ENCODE measurements at regions not wholly inside any gene's neighbourhood (a gene's known extent, or its start where the extent isn't known, plus 50 kb on each side); places are given as distances from the start of the nearest gene placed in this dataset.
A peak's percentile ranks its signal among the peaks of the same experiment; 100 is the strongest.
"Not testable (repeated sequence)": the region's sequence is repeated elsewhere in the genome, so short reads cannot be mapped to it uniquely, and the experiment has no call there.

- Histone ChIP-seq H3K36me3 (ENCODE audit: control insufficient read depth in 2 of 2, insufficient read depth in 2 of 2, low read length in 1 of 2) (no peaks in the 10 kb centered on the region), H3K79me2 (ENCODE audit: control insufficient read depth, insufficient read depth, low read length) (no peaks in the 10 kb centered on the region), H3K27ac (ENCODE audit: control insufficient read depth, insufficient read depth) (no peak overlapping the region), H3K4me2 (ENCODE audit: control insufficient read depth, insufficient read depth) (no peak overlapping the region), H3K4me1 (ENCODE audit: control insufficient read depth, insufficient read depth, low read length) (no peaks in the 10 kb centered on the region), H2AFZ (ENCODE audit: control insufficient read depth, low read depth, low read length) (no peak overlapping the region), H3K4me3 (no peak overlapping the region), H4K20me1 (ENCODE audit: control insufficient read depth, insufficient read depth) (no peaks in the 10 kb centered on the region), H3K9ac (ENCODE audit: control insufficient read depth, insufficient read depth, low read length) (no peak overlapping the region), H3K9me3 (replicated peaks; ENCODE audit: control insufficient read depth, insufficient read depth, low read length) (no peaks in the 10 kb centered on the region), H3K27me3 (replicated peaks in 1 of 2; ENCODE audit: control insufficient read depth in 2 of 2, insufficient read depth in 2 of 2, low read length in 1 of 2) (no peaks in the 10 kb centered on the region)
- ATAC-seq: no peak
- no peak for TF ChIP-seq TCF3 (IDR thresholded peaks at IDR 0.05; ENCODE audit: borderline replicate concordance, insufficient read depth, low read depth, low read length)
- no peak for TF ChIP-seq CHD4 (IDR thresholded peaks at IDR 0.05)
- TF ChIP-seq CREB1 (IDR thresholded peaks at IDR 0.05; ENCODE audit: low read depth): no peak
- TF ChIP-seq MTA3 (IDR thresholded peaks at IDR 0.05; ENCODE audit: borderline replicate concordance, low read length): no peak
- TF ChIP-seq NFIC (IDR thresholded peaks at IDR 0.05; ENCODE audit: low read depth, low read length): no peak
- TF ChIP-seq DPF2 (IDR thresholded peaks at IDR 0.05): no peak
- TF ChIP-seq CUX1 (IDR thresholded peaks at IDR 0.05; ENCODE audit: insufficient replicate concordance, low read depth, low read length): no peak
- TF ChIP-seq SUPT20H (IDR thresholded peaks at IDR 0.05; ENCODE audit: borderline replicate concordance, control insufficient read depth, low read depth, low read length): no peak
- no peak for TF ChIP-seq KLF5 (IDR thresholded peaks at IDR 0.05; ENCODE audit: partially characterized antibody)
- no peak for DNase-seq (ENCODE audit: low read depth, low spot score)
- WGBS (ENCODE audit: insufficient coverage, insufficient replicate concordance, low lambda C conversion rate, missing lambda C conversion rate): 0% methylated on average over 1 of the region's 1 CpG
- RAD21 ChIA-PET (ENCODE audit: unreplicated experiment): no interaction called here
- intact Hi-C loops (cut with micrococcal nuclease; ENCODE audit: unreplicated experiment) (no loop called here), in situ Hi-C loops (cut with MboI) (no loop called here)
- CTCF ChIA-PET: no interaction called here
- no TSS peak for BruUV-seq (replicated peaks)
- SMC1A ChIA-PET (ENCODE audit: uncharacterized antibody, unreplicated experiment): no interaction called here
- FAIRE-seq: no peak
- POLR2A ChIA-PET: no interaction called here
These were observed 84.1 kb downstream of the RBMX2 start for GRCh38 chrX:130485870-130486269.

- H3K27me3 ChIP-seq (replicated peaks in 1 of 2; ENCODE audit: control insufficient read depth in 2 of 2, insufficient read depth in 2 of 2, low read length in 1 of 2); H3K36me3 ChIP-seq (ENCODE audit: control insufficient read depth in 2 of 2, insufficient read depth in 2 of 2, low read length in 1 of 2); SMC1A ChIA-PET (ENCODE audit: uncharacterized antibody, unreplicated experiment); H3K4me2 ChIP-seq (ENCODE audit: control insufficient read depth, insufficient read depth); RAD21 ChIA-PET (ENCODE audit: unreplicated experiment); H4K20me1 ChIP-seq (ENCODE audit: control insufficient read depth, insufficient read depth); H3K27ac ChIP-seq (ENCODE audit: control insufficient read depth, insufficient read depth); H3K9me3 ChIP-seq (replicated peaks; ENCODE audit: control insufficient read depth, insufficient read depth, low read length); H2AFZ ChIP-seq (ENCODE audit: control insufficient read depth, low read depth, low read length); H3K79me2 ChIP-seq (ENCODE audit: control insufficient read depth, insufficient read depth, low read length); H3K4me1 ChIP-seq (ENCODE audit: control insufficient read depth, insufficient read depth, low read length); in situ Hi-C loops (cut with MboI); BruUV-seq (replicated peaks); H3K4me3 ChIP-seq; CTCF ChIA-PET; intact Hi-C loops (cut with micrococcal nuclease; ENCODE audit: unreplicated experiment); POLR2A ChIA-PET; DNase-seq (ENCODE audit: low read depth, low spot score); H3K9ac ChIP-seq (ENCODE audit: control insufficient read depth, insufficient read depth, low read length); ATAC-seq: not testable (repeated sequence)
- peak; percentile 54 for FAIRE-seq
- 67% methylated on average over 10 of the region's 10 CpGs for WGBS (ENCODE audit: insufficient coverage, insufficient replicate concordance, low lambda C conversion rate, missing lambda C conversion rate)
These were observed 93.7 kb downstream of the RBMX2 start for GRCh38 chrX:130495502-130495901.
